ENCODE measurements at regions not wholly inside any gene's neighbourhood (a gene's known extent, or its start where the extent isn't known, plus 50 kb on each side); places are given as distances from the start of the nearest gene placed in this dataset.

DNA sequence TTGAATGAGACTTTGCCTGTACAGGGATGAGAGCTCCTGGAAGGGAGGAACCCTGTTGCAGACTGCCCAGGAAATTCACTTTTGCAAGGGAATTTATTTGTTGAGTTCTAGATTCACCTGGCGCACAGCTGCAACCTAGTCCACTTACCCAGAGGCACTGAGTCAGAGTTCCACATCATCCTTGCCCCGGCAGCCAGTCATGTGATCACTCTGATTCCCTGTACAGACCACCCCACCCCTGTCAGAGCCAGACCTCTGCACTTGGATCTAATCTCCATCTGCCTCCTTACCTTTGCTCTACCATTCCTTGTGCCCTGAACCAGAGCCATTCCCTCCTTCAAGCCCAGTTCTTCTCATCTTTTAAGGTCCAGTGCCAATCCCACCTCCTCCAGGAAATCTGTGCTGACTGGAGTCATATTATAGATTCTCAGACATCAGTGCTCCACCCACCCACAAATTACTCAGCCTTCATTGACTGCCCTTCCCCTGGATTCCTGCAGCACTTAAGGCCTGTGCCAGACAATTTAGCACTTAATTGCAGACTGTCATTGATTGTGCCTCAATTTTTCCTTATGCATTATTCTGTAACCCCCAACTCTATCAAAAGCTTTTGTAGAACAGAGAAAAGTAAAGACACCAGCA lies 84.1 kb upstream of the MAGEA4 start (continued):
- TF ChIP-seq CTCF (IDR thresholded peaks at IDR 0.05; ENCODE audit: low read depth, low read length, missing input control) (no peak), NR2F2 (IDR thresholded peaks at IDR 0.05) (no peak), TAF1 (conservative IDR thresholded peaks at IDR 0.05) (no peak)

DNA sequence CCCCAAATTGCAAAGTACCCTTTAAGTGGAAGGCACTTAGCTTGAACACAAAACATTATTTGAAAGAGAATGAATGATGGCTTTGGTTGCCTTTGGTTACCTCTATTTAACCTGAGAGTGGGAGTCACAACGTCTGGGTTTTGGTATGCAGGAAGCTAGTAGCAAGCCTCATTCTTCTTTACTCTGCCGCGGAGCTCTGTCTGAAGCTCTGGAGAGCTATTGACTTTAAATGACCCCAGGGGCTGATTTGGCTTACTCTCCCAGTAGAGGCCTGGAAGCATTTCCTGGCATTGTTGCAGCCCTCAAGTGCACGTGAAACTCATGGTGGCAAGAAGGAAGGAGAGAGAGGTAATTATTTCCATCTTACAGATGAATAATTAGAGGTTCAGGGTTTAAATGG lies 81.8 kb upstream of the MAGEA4 start:
- Histone ChIP-seq H3K27ac (ENCODE audit: low read depth in 1 of 2, low read length in 2 of 2) (no peak overlapping the region), H3K4me1 (ENCODE audit: control insufficient read depth in 4 of 4, insufficient read depth in 4 of 4, low read length in 3 of 4) (no peaks in the 10 kb centered on the region), H3K27me3 (ENCODE audit: control insufficient read depth in 4 of 4, insufficient read depth in 4 of 4, low read length in 3 of 4) (peaks cover 0 to 2% (median 0%) of the 10 kb centered on the region in 4 donors), H3K9me3 (ENCODE audit: control insufficient read depth in 4 of 4, low read length in 3 of 4) (no peaks in the 10 kb centered on the region), H3K36me3 (ENCODE audit: control insufficient read depth in 4 of 4, insufficient read depth in 3 of 4, low read depth in 1 of 4, low read length in 3 of 4) (no peaks in the 10 kb centered on the region), H3K4me3 (ENCODE audit: low read depth in 1 of 3, low read length in 3 of 3) (no peak overlapping the region), H3K9ac (ENCODE audit: low read depth in 1 of 2, low read length in 2 of 2) (no peak overlapping the region)
- no peak for DNase-seq (ENCODE audit: low spot score)
- 16% methylated on average over 4 of the region's 4 CpGs for WGBS
- no peak for TF ChIP-seq TAF1 (conservative IDR thresholded peaks at IDR 0.05)
- TF ChIP-seq ATF3 (IDR thresholded peaks at IDR 0.05), result no peak
- TF ChIP-seq SP1 (IDR thresholded peaks at IDR 0.05), result no peak
- TF ChIP-seq CTCF (IDR thresholded peaks at IDR 0.05; ENCODE audit: low read depth, low read length, missing input control), result no peak
- no peak for TF ChIP-seq YY1 (IDR thresholded peaks at IDR 0.05)
- no peak for TF ChIP-seq GABPA (IDR thresholded peaks at IDR 0.05 in 1 of 2, conservative IDR thresholded peaks at IDR 0.05 in 1 of 2)
- TF ChIP-seq HNF4A (conservative IDR thresholded peaks at IDR 0.05), result no peak
- TF ChIP-seq HNF4G (IDR thresholded peaks at IDR 0.05), result no peak
- TF ChIP-seq JUND (IDR thresholded peaks at IDR 0.05), result no peak
- TF ChIP-seq NR2F2 (IDR thresholded peaks at IDR 0.05), result no peak
- TF ChIP-seq ZBTB33 (IDR thresholded peaks at IDR 0.05), result no peak

DNA sequence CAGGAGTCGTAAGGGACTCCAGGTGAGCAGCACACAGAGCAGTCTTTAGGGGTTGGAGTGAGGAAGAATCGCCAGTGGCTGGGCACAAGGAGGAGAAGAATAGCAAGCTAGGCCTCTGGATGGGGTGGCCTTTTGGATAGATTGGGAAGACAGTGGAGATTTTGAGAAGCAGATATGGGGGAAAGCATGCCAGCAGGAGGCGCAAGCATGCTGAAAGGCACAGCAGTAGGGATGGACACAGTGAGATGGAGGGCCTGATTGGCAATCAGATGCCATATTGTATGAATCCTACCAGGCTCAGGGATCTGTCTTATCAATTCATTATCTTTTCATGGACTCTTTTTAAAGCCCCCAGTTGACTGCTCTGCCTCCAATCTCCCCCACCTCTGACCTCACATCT lies 60.4 kb upstream of the MAGEA4 start:
- 83% methylated on average over 3 of the region's 3 CpGs for WGBS
- Histone ChIP-seq H3K27me3 (ENCODE audit: control insufficient read depth in 4 of 4, insufficient read depth in 4 of 4, low read length in 3 of 4) (no peaks in the 10 kb centered on the region), H3K9me3 (ENCODE audit: control insufficient read depth in 4 of 4, low read length in 3 of 4) (no peaks in the 10 kb centered on the region), H3K36me3 (ENCODE audit: control insufficient read depth in 4 of 4, insufficient read depth in 3 of 4, low read depth in 1 of 4, low read length in 3 of 4) (no peaks in the 10 kb centered on the region), H3K4me1 (ENCODE audit: control insufficient read depth in 4 of 4, insufficient read depth in 4 of 4, low read length in 3 of 4) (no peaks in the 10 kb centered on the region), H3K9ac (ENCODE audit: low read depth in 1 of 2, low read length in 2 of 2) (no peak overlapping the region), H3K4me3 (ENCODE audit: low read depth in 1 of 3, low read length in 3 of 3) (no peak overlapping the region), H3K27ac (ENCODE audit: low read depth in 1 of 2, low read length in 2 of 2) (no peak overlapping the region)
- DNase-seq (ENCODE audit: low spot score), result no peak
- TF ChIP-seq REST (IDR thresholded peaks at IDR 0.05), result no peak

Measured in liver (tissue), 8 donors.